ENCODE measurements at regions not wholly inside any gene's neighbourhood (a gene's known extent, or its start where the extent isn't known, plus 50 kb on each side); places are given as distances from the start of the nearest gene placed in this dataset.

- TF ChIP-seq TSHZ2 (CRISPR knock-in tag; IDR thresholded peaks at IDR 0.05) (no peak), ISL1 (CRISPR knock-in tag; IDR thresholded peaks at IDR 0.05) (no peak), ZNF70 (CRISPR knock-in tag; IDR thresholded peaks at IDR 0.05) (no peak), POU6F1 (CRISPR knock-in tag; IDR thresholded peaks at IDR 0.05; ENCODE audit: borderline replicate concordance, low read depth) (no peak), SNAI2 (CRISPR knock-in tag; IDR thresholded peaks at IDR 0.05) (no peak), CSDC2 (CRISPR knock-in tag; IDR thresholded peaks at IDR 0.05) (no peak), TOX (CRISPR knock-in tag; IDR thresholded peaks at IDR 0.05; ENCODE audit: borderline replicate concordance) (no peak)
Observed at GRCh38 chr1:187920976-187921375, 1092.2 kb downstream of the PLA2G4A start (continued).

GRCh38 chr1:187921426-187921825 is 1092.7 kb downstream of the PLA2G4A start:
- no peak for ATAC-seq
- TF ChIP-seq GLIS3 (CRISPR knock-in tag; IDR thresholded peaks at IDR 0.05) (no peak), CSDC2 (CRISPR knock-in tag; IDR thresholded peaks at IDR 0.05) (no peak), PPARA (CRISPR knock-in tag; IDR thresholded peaks at IDR 0.05; ENCODE audit: borderline replicate concordance) (no peak), TCF4 (CRISPR knock-in tag; IDR thresholded peaks at IDR 0.05; ENCODE audit: borderline replicate concordance) (no peak), RARB (CRISPR knock-in tag; IDR thresholded peaks at IDR 0.05) (no peak), ISL1 (CRISPR knock-in tag; IDR thresholded peaks at IDR 0.05) (no peak), ZFP30 (CRISPR knock-in tag; IDR thresholded peaks at IDR 0.05) (no peak), ESRRG (CRISPR knock-in tag; IDR thresholded peaks at IDR 0.05) (no peak), CREB5 (CRISPR knock-in tag; IDR thresholded peaks at IDR 0.05; ENCODE audit: low read depth) (no peak), TOX (CRISPR knock-in tag; IDR thresholded peaks at IDR 0.05; ENCODE audit: borderline replicate concordance) (no peak), ZFP3 (CRISPR knock-in tag; IDR thresholded peaks at IDR 0.05) (no peak), ZNF70 (CRISPR knock-in tag; IDR thresholded peaks at IDR 0.05) (no peak), TSHZ2 (CRISPR knock-in tag; IDR thresholded peaks at IDR 0.05) (no peak), OSR1 (CRISPR knock-in tag; IDR thresholded peaks at IDR 0.05) (no peak), ZC3H10 (CRISPR knock-in tag; IDR thresholded peaks at IDR 0.05) (no peak), PATZ1 (CRISPR knock-in tag; IDR thresholded peaks at IDR 0.05; ENCODE audit: borderline replicate concordance) (no peak)

- ATAC-seq = no peak
- TF ChIP-seq ZNF70 (CRISPR knock-in tag; IDR thresholded peaks at IDR 0.05) (no peak), POU6F1 (CRISPR knock-in tag; IDR thresholded peaks at IDR 0.05; ENCODE audit: borderline replicate concordance, low read depth) (no peak), PPARA (CRISPR knock-in tag; IDR thresholded peaks at IDR 0.05; ENCODE audit: borderline replicate concordance) (no peak), ESRRG (CRISPR knock-in tag; IDR thresholded peaks at IDR 0.05) (no peak), ZFP30 (CRISPR knock-in tag; IDR thresholded peaks at IDR 0.05) (no peak), TSHZ2 (CRISPR knock-in tag; IDR thresholded peaks at IDR 0.05) (no peak), TCF4 (CRISPR knock-in tag; IDR thresholded peaks at IDR 0.05; ENCODE audit: borderline replicate concordance) (no peak), PATZ1 (CRISPR knock-in tag; IDR thresholded peaks at IDR 0.05; ENCODE audit: borderline replicate concordance) (no peak), OSR1 (CRISPR knock-in tag; IDR thresholded peaks at IDR 0.05) (no peak), ISL1 (CRISPR knock-in tag; IDR thresholded peaks at IDR 0.05) (no peak)
Observed at GRCh38 chr1:187922255-187922654, 1093.5 kb downstream of the PLA2G4A start.

Data from SK-N-SH treated with all-trans-retinoic acid at 6 μM for 48 hours (cell line).